ENCODE measurements at regions not wholly inside any gene's neighbourhood (a gene's known extent, or its start where the extent isn't known, plus 50 kb on each side); places are given as distances from the start of the nearest gene placed in this dataset.
"Not testable (repeated sequence)": the region's sequence is repeated elsewhere in the genome, so short reads cannot be mapped to it uniquely, and the experiment has no call there.

GRCh38 chr5:56297851-56298250 lies 64.7 kb upstream of the ANKRD55 start:
- no peaks in the 10 kb centered on the region for H3K4me1 ChIP-seq (ENCODE audit: insufficient read depth, low read length)
- no peaks in the 10 kb centered on the region; the same call in 1 of the 2 replicates for H3K9me3 ChIP-seq (ENCODE audit: insufficient read depth, low read depth, low read length)
- 53% methylated on average over 2 of the region's 2 CpGs for WGBS
- no peaks in the 10 kb centered on the region for H3K27me3 ChIP-seq (ENCODE audit: insufficient read depth, low read length)
- no peaks in the 10 kb centered on the region for H3K36me3 ChIP-seq (ENCODE audit: insufficient read depth, low read length)
- no peak overlapping the region for H3K9ac ChIP-seq (ENCODE audit: low read depth, low read length)
- no peak overlapping the region for H3K4me3 ChIP-seq (ENCODE audit: low read length)
- H3K27ac ChIP-seq (ENCODE audit: low read depth, low read length): no peak overlapping the region

GRCh38 chr5:56295311-56295710 lies 62.2 kb upstream of the ANKRD55 start:
- not testable (repeated sequence) for H3K27ac ChIP-seq (ENCODE audit: low read depth, low read length); H3K9ac ChIP-seq (ENCODE audit: low read depth, low read length); H3K36me3 ChIP-seq (ENCODE audit: insufficient read depth, low read length); H3K4me1 ChIP-seq (ENCODE audit: insufficient read depth, low read length); H3K27me3 ChIP-seq (ENCODE audit: insufficient read depth, low read length); H3K9me3 ChIP-seq (ENCODE audit: insufficient read depth, low read depth, low read length); H3K4me3 ChIP-seq (ENCODE audit: low read length)
- 95% methylated on average over 21 of the region's 23 CpGs for WGBS

- Histone ChIP-seq H3K4me3 (ENCODE audit: low read length) (no peak overlapping the region), H3K4me1 (ENCODE audit: insufficient read depth, low read length) (no peaks in the 10 kb centered on the region), H3K27ac (ENCODE audit: low read depth, low read length) (no peak overlapping the region), H3K27me3 (ENCODE audit: insufficient read depth, low read length) (no peaks in the 10 kb centered on the region), H3K9ac (ENCODE audit: low read depth, low read length) (no peak overlapping the region), H3K9me3 (ENCODE audit: insufficient read depth, low read depth, low read length) (no peaks in the 10 kb centered on the region; the same call in 1 of the 2 replicates), H3K36me3 (ENCODE audit: insufficient read depth, low read length) (no peaks in the 10 kb centered on the region)
- WGBS: 88% methylated on average over 2 of the region's 2 CpGs
These were observed 61.2 kb upstream of the ANKRD55 start for GRCh38 chr5:56294354-56294753.

GRCh38 chr5:56292874-56293273 lies 59.7 kb upstream of the ANKRD55 start:
- H3K36me3 ChIP-seq (ENCODE audit: insufficient read depth, low read length); H3K9me3 ChIP-seq (ENCODE audit: insufficient read depth, low read depth, low read length); H3K9ac ChIP-seq (ENCODE audit: low read depth, low read length); H3K27me3 ChIP-seq (ENCODE audit: insufficient read depth, low read length); H3K4me1 ChIP-seq (ENCODE audit: insufficient read depth, low read length); H3K4me3 ChIP-seq (ENCODE audit: low read length); H3K27ac ChIP-seq (ENCODE audit: low read depth, low read length): not testable (repeated sequence)
- WGBS: no CpG with 5 or more reads among the region's 2 CpGs

- no peaks in the 10 kb centered on the region for H3K36me3 ChIP-seq (ENCODE audit: insufficient read depth, low read length)
- H3K4me3 ChIP-seq (ENCODE audit: low read length): no peak overlapping the region
- H3K9me3 ChIP-seq (ENCODE audit: insufficient read depth, low read depth, low read length): no peaks in the 10 kb centered on the region; the same call in 1 of the 2 replicates
- no peak overlapping the region for H3K9ac ChIP-seq (ENCODE audit: low read depth, low read length)
- H3K27me3 ChIP-seq (ENCODE audit: insufficient read depth, low read length): no peaks in the 10 kb centered on the region
- 98% methylated on average over 2 of the region's 3 CpGs for WGBS
- no peak overlapping the region for H3K27ac ChIP-seq (ENCODE audit: low read depth, low read length)
- peaks cover 7% of the 10 kb centered on the region; the same call in 1 of the 2 replicates for H3K4me1 ChIP-seq (ENCODE audit: insufficient read depth, low read length)
These were observed 58.7 kb upstream of the ANKRD55 start for GRCh38 chr5:56291661-56292374.

- Histone ChIP-seq H3K9ac (ENCODE audit: low read depth, low read length) (no peak overlapping the region), H3K4me3 (ENCODE audit: low read length) (no peak overlapping the region), H3K4me1 (ENCODE audit: insufficient read depth, low read length) (peaks cover 7% of the 10 kb centered on the region; the same call in 1 of the 2 replicates), H3K36me3 (ENCODE audit: insufficient read depth, low read length) (no peaks in the 10 kb centered on the region), H3K9me3 (ENCODE audit: insufficient read depth, low read depth, low read length) (no peaks in the 10 kb centered on the region; the same call in 1 of the 2 replicates), H3K27me3 (ENCODE audit: insufficient read depth, low read length) (no peaks in the 10 kb centered on the region), H3K27ac (ENCODE audit: low read depth, low read length) (no peak overlapping the region)
- WGBS: no CpG with 5 or more reads among the region's 1 CpG
These were observed 58.0 kb upstream of the ANKRD55 start for GRCh38 chr5:56291079-56291643.

GRCh38 chr5:56290378-56291078 lies 57.4 kb upstream of the ANKRD55 start:
- H3K36me3 ChIP-seq (ENCODE audit: insufficient read depth, low read length): no peaks in the 10 kb centered on the region
- H3K9ac ChIP-seq (ENCODE audit: low read depth, low read length): no peak overlapping the region
- WGBS: 89% methylated on average over 3 of the region's 4 CpGs
- no peaks in the 10 kb centered on the region for H3K27me3 ChIP-seq (ENCODE audit: insufficient read depth, low read length)
- H3K4me3 ChIP-seq (ENCODE audit: low read length): no peak overlapping the region
- peaks cover 7% of the 10 kb centered on the region; the same call in 1 of the 2 replicates for H3K4me1 ChIP-seq (ENCODE audit: insufficient read depth, low read length)
- no peaks in the 10 kb centered on the region; the same call in 1 of the 2 replicates for H3K9me3 ChIP-seq (ENCODE audit: insufficient read depth, low read depth, low read length)
- no peak overlapping the region for H3K27ac ChIP-seq (ENCODE audit: low read depth, low read length)

GRCh38 chr5:56289602-56289987 lies 56.5 kb upstream of the ANKRD55 start:
- Histone ChIP-seq H3K4me1 (ENCODE audit: insufficient read depth, low read length) (peaks cover 7% of the 10 kb centered on the region; the same call in 1 of the 2 replicates), H3K36me3 (ENCODE audit: insufficient read depth, low read length) (no peaks in the 10 kb centered on the region), H3K27me3 (ENCODE audit: insufficient read depth, low read length) (no peaks in the 10 kb centered on the region), H3K27ac (ENCODE audit: low read depth, low read length) (no peak overlapping the region), H3K9me3 (ENCODE audit: insufficient read depth, low read depth, low read length) (no peaks in the 10 kb centered on the region; the same call in 1 of the 2 replicates), H3K4me3 (ENCODE audit: low read length) (no peak overlapping the region), H3K9ac (ENCODE audit: low read depth, low read length) (no peak overlapping the region)

GRCh38 chr5:56288873-56289601 lies 55.9 kb upstream of the ANKRD55 start:
- no peak overlapping the region for H3K4me3 ChIP-seq (ENCODE audit: low read length)
- H3K27ac ChIP-seq (ENCODE audit: low read depth, low read length): no peak overlapping the region
- 90% methylated on average over 4 of the region's 4 CpGs for WGBS
- no peak overlapping the region for H3K9ac ChIP-seq (ENCODE audit: low read depth, low read length)
- no peaks in the 10 kb centered on the region for H3K9me3 ChIP-seq (ENCODE audit: insufficient read depth, low read depth, low read length)
- no peaks in the 10 kb centered on the region for H3K27me3 ChIP-seq (ENCODE audit: insufficient read depth, low read length)
- no peaks in the 10 kb centered on the region for H3K36me3 ChIP-seq (ENCODE audit: insufficient read depth, low read length)
- H3K4me1 ChIP-seq (ENCODE audit: insufficient read depth, low read length): peaks cover 7% of the 10 kb centered on the region; the same call in 1 of the 2 replicates

- Histone ChIP-seq H3K4me3 (ENCODE audit: low read length) (no peak overlapping the region), H3K4me1 (ENCODE audit: insufficient read depth, low read length) (peaks cover 7% of the 10 kb centered on the region; the same call in 1 of the 2 replicates)
- 100% methylated on average over 2 of the region's 2 CpGs for WGBS
These were observed 53.1 kb upstream of the ANKRD55 start for GRCh38 chr5:56286015-56286884.

More at GRCh38 chr5:56286015-56286884, 53.1 kb upstream of the ANKRD55 start:
- Histone ChIP-seq H3K36me3 (ENCODE audit: insufficient read depth, low read length) (no peaks in the 10 kb centered on the region), H3K9me3 (ENCODE audit: insufficient read depth, low read depth, low read length) (no peaks in the 10 kb centered on the region), H3K9ac (ENCODE audit: low read depth, low read length) (no peak overlapping the region), H3K27ac (ENCODE audit: low read depth, low read length) (no peak overlapping the region), H3K27me3 (ENCODE audit: insufficient read depth, low read length) (no peaks in the 10 kb centered on the region)

All from HUES64 (cell line).